Caco-2 (cell line): ENCODE measurements at regions not wholly inside any gene's neighbourhood (a gene's known extent, or its start where the extent isn't known, plus 50 kb on each side); places are given as distances from the start of the nearest gene placed in this dataset.

Experiments used
- BruUV-seq: library from RNA; stranded (reverse); fragments of 400-500 nt; replicated peaks from 2 replicates; lab custom pipeline; 2021; lab: Mats Ljungman, UMichigan
- CTCF ChIA-PET: fragments of 300-600 bp; sonication (Branson Sonifier 250); formaldehyde crosslinking; loops from one replicate; lab custom pipeline; 2022; ENCODE audit warnings: antibody characterized with exemption; lab: Charles Lee
- POLR2A ChIA-PET: fragments of 300-600 bp; sonication (Branson Sonifier 250); formaldehyde crosslinking; loops from one replicate; lab custom pipeline; 2022; ENCODE audit warnings: antibody characterized with exemption; lab: Charles Lee
- DNase-seq, 2 experiments: peaks; one replicate each; pipeline versions ENCODE4 v3.0.0 to v3.0.0-alpha.2; 2020 to 2022
- H3K27me3 ChIP-seq: replicated peaks from 2 replicates; pipeline ENCODE4 v1.6.0; 2011; ENCODE audit warnings: low read length; ENCODE audit not compliant: control insufficient read depth, insufficient read depth
- H3K36me3 ChIP-seq: 2 replicates; pipeline ENCODE4 v1.5.1; 2011; ENCODE audit warnings: low read length; ENCODE audit not compliant: control insufficient read depth, insufficient read depth
- H3K4me1 ChIP-seq: fragments of 250-450 bp; sonication (Bioruptor Pico); 2 replicates; pipeline ENCODE4 v1.5.1; 2020; ENCODE audit warnings: mild to moderate bottlenecking
- H3K4me3 ChIP-seq: 2 replicates; pipeline ENCODE4 v1.5.1; 2011; ENCODE audit warnings: low read depth, mild to moderate bottlenecking, control low read depth, low read length
- H3K9me3 ChIP-seq: fragments of 250-450 bp; sonication (Bioruptor Pico); 2 replicates; pipeline ENCODE4 v1.5.1; 2020; ENCODE audit warnings: mild to moderate bottlenecking, moderate library complexity
- H3K27ac Mint-ChIP-seq: one replicate; pipeline ENCODE4 v1.8.0; 2022; ENCODE audit warnings: mixed read lengths; ENCODE audit not compliant: unreplicated experiment
- H3K27me3 Mint-ChIP-seq: one replicate; pipeline ENCODE4 v1.8.0; 2022; ENCODE audit warnings: mixed read lengths; ENCODE audit not compliant: insufficient read depth, unreplicated experiment
- H3K36me3 Mint-ChIP-seq: one replicate; pipeline ENCODE4 v1.8.0; 2022; ENCODE audit warnings: mild to moderate bottlenecking, mixed read lengths; ENCODE audit not compliant: insufficient read depth, unreplicated experiment
- H3K4me1 Mint-ChIP-seq: one replicate; pipeline ENCODE4 v1.8.0; 2022; ENCODE audit warnings: low read depth, mixed read lengths; ENCODE audit not compliant: unreplicated experiment
- H3K4me3 Mint-ChIP-seq: one replicate; pipeline ENCODE4 v1.8.0; 2022; ENCODE audit warnings: mild to moderate bottlenecking, moderate library complexity, mixed read lengths; ENCODE audit not compliant: unreplicated experiment
- H3K9me3 Mint-ChIP-seq: one replicate; pipeline ENCODE4 v1.8.0; 2022; ENCODE audit warnings: mixed read lengths; ENCODE audit not compliant: unreplicated experiment
- CTCF ChIP-seq, 2 experiments: fragments of 200-600 bp in 1 of 2; IDR thresholded peaks; 1 replicate in 1 of 2; 2 replicates in 1 of 2; pipeline versions ENCODE4 v1.5.1 to v1.8.0; 2011 to 2022; ENCODE audit warnings: antibody characterized with exemption in 1 of 2, control low read depth in 1 of 2, inconsistent platforms in 1 of 2, low read depth in 1 of 2, low read length in 1 of 2, mild to moderate bottlenecking in 1 of 2, moderate library complexity in 1 of 2; ENCODE audit not compliant: insufficient read depth in 1 of 2, severe bottlenecking in 1 of 2, unreplicated experiment in 1 of 2
- intact Hi-C: fragments of 100-400 bp; cut with micrococcal nuclease; formaldehyde crosslinking; loops from one replicate; pipeline ENCODE4 v1.10.0; 2022; ENCODE audit not compliant: unreplicated experiment

- DNase-seq = no peak
- Mint-ChIP-seq H3K9me3 (no peaks in the 10 kb centered on the region), H3K4me3 (no peak overlapping the region), H3K36me3 (peaks cover 6% of the 10 kb centered on the region), H3K27ac (no peak overlapping the region), H3K27me3 (no peaks in the 10 kb centered on the region), H3K4me1 (peaks cover 17% of the 10 kb centered on the region)
- ChIA-PET POLR2A (interaction anchor here (0.6 kb wide), 1 partner anchor 26 kb away, joined by 10 read pairs; no protein-coding TSS in a partner anchor), CTCF (no interaction called here)
- no peaks in the 10 kb centered on the region for H3K36me3 ChIP-seq
- H3K4me1 ChIP-seq = peaks cover 24% of the 10 kb centered on the region
- H3K27me3 ChIP-seq = no peaks in the 10 kb centered on the region
- H3K4me3 ChIP-seq = no peak overlapping the region
- intact Hi-C loops = no loop called here
- no TSS peak for BruUV-seq
- no peaks in the 10 kb centered on the region for H3K9me3 ChIP-seq
- no peak for TF ChIP-seq CTCF (IDR thresholded peaks at IDR 0.05; ENCODE audit: insufficient read depth in 1 of 2, low read depth in 1 of 2, low read length in 1 of 2, severe bottlenecking in 1 of 2, unreplicated experiment in 1 of 2)
These were observed 302.6 kb upstream of the LYZL1 start for GRCh38 chr10:28986117-28986792.

- CTCF ChIA-PET = interaction anchor here (1.1 kb wide), 1 partner anchor 318 kb away, joined by 3 read pairs; no protein-coding TSS in a partner anchor
- BruUV-seq = no TSS peak
These were observed 302.0 kb upstream of the LYZL1 start for GRCh38 chr10:28986856-28987255.

More at GRCh38 chr10:28986856-28987255, 302.0 kb upstream of the LYZL1 start:
- H3K9me3 Mint-ChIP-seq = no peaks in the 10 kb centered on the region
- no peak overlapping the region for H3K27ac Mint-ChIP-seq
- H3K4me1 Mint-ChIP-seq = peaks cover 23% of the 10 kb centered on the region
- Histone ChIP-seq H3K4me3 (no peak overlapping the region), H3K9me3 (no peaks in the 10 kb centered on the region), H3K27me3 (no peaks in the 10 kb centered on the region), H3K4me1 (peaks cover 30% of the 10 kb centered on the region), H3K36me3 (no peaks in the 10 kb centered on the region)
- POLR2A ChIA-PET = interaction anchor here (0.6 kb wide), 2 partner anchors 27 to 290 kb away, joined by 3 to 10 read pairs; no protein-coding TSS in a partner anchor
- intact Hi-C loops = no loop called here
- peaks cover 6% of the 10 kb centered on the region for H3K36me3 Mint-ChIP-seq
- no peak for DNase-seq
- no peak for TF ChIP-seq CTCF (IDR thresholded peaks at IDR 0.05; ENCODE audit: insufficient read depth in 1 of 2, low read depth in 1 of 2, low read length in 1 of 2, severe bottlenecking in 1 of 2, unreplicated experiment in 1 of 2)
- no peaks in the 10 kb centered on the region for H3K27me3 Mint-ChIP-seq
- no peak overlapping the region for H3K4me3 Mint-ChIP-seq
